Liver (tissue), 8 donors: ENCODE measurements at regions not wholly inside any gene's neighbourhood (a gene's known extent, or its start where the extent isn't known, plus 50 kb on each side); places are given as distances from the start of the nearest gene placed in this dataset.

ENCODE experiments used
- DNase-seq: peaks from one replicate; pipeline ENCODE4 v3.0.0-alpha.2; 2017; ENCODE audit warnings: low spot score
- H3K27ac ChIP-seq, 2 donors: one replicate each; pipeline ENCODE4 v1.7.0; 2013; ENCODE audit warnings: inconsistent platforms in 2 of 2, low read length in 2 of 2, control low read depth in 1 of 2, low read depth in 1 of 2, mild to moderate bottlenecking in 1 of 2
- H3K27me3 ChIP-seq, 4 donors: one replicate each; pipeline versions ENCODE4 v1.6.1 to v1.7.0; 2013; ENCODE audit warnings: low read length in 3 of 4, inconsistent platforms in 1 of 4, mild to moderate bottlenecking in 1 of 4, moderate library complexity in 1 of 4; ENCODE audit not compliant: control insufficient read depth in 4 of 4, insufficient read depth in 4 of 4
- H3K36me3 ChIP-seq, 4 donors: one replicate each; pipeline versions ENCODE4 v1.6.1 to v1.7.0; 2013; ENCODE audit warnings: low read length in 3 of 4, mild to moderate bottlenecking in 3 of 4, low read depth in 1 of 4, moderate library complexity in 1 of 4; ENCODE audit not compliant: control insufficient read depth in 4 of 4, insufficient read depth in 3 of 4
- H3K4me1 ChIP-seq, 4 donors: one replicate each; pipeline versions ENCODE4 v1.6.1 to v1.7.0; 2013; ENCODE audit warnings: low read length in 3 of 4, mild to moderate bottlenecking in 3 of 4, moderate library complexity in 1 of 4; ENCODE audit not compliant: control insufficient read depth in 4 of 4, insufficient read depth in 4 of 4
- H3K4me3 ChIP-seq, 3 donors: one replicate each; pipeline versions ENCODE4 v1.6.1 to v1.7.0; 2013; ENCODE audit warnings: low read length in 3 of 3, control low read depth in 1 of 3, low read depth in 1 of 3, mild to moderate bottlenecking in 1 of 3
- H3K9ac ChIP-seq, 2 donors: one replicate each; pipeline ENCODE4 v1.7.0; 2013; ENCODE audit warnings: low read length in 2 of 2, mild to moderate bottlenecking in 2 of 2, moderate library complexity in 2 of 2, control low read depth in 1 of 2, low read depth in 1 of 2
- H3K9me3 ChIP-seq, 4 donors: one replicate each; pipeline versions ENCODE4 v1.6.1 to v1.7.0; 2013; ENCODE audit warnings: low read length in 3 of 4; ENCODE audit not compliant: control insufficient read depth in 4 of 4
- ATF3 ChIP-seq: IDR thresholded peaks from 2 replicates; pipeline ENCODE4 v1.6.1; 2016; ENCODE audit warnings: antibody characterized with exemption
- CTCF ChIP-seq: fragments of 150-350 bp; IDR thresholded peaks from 2 replicates; pipeline ENCODE4 v1.5.1; 2017; ENCODE audit warnings: improper control_type of control experiment, low read depth, low read length; ENCODE audit not compliant: missing input control
- EGR1 ChIP-seq, 2 donors: IDR thresholded peaks; 2 replicates each; pipeline ENCODE4 v1.6.1; 2016 to 2018; ENCODE audit warnings: antibody characterized with exemption in 2 of 2, low read depth in 2 of 2
- FOXA1 ChIP-seq: IDR thresholded peaks from 2 replicates; pipeline ENCODE4 v1.6.1; 2016; ENCODE audit warnings: antibody characterized with exemption
- FOXA2 ChIP-seq: IDR thresholded peaks from 2 replicates; pipeline ENCODE4 v1.6.1; 2016; ENCODE audit warnings: antibody characterized with exemption
- GABPA ChIP-seq, 2 donors: IDR thresholded peaks in 1 of 2; conservative IDR thresholded peaks in 1 of 2; 2 replicates each; pipeline ENCODE4 v1.6.1; 2016; ENCODE audit warnings: antibody characterized with exemption in 2 of 2, mild to moderate bottlenecking in 1 of 2, moderate library complexity in 1 of 2
- HNF4A ChIP-seq, 2 donors: conservative IDR thresholded peaks; 2 replicates each; pipeline ENCODE4 v1.6.1; 2016; ENCODE audit warnings: antibody characterized with exemption in 2 of 2, mild to moderate bottlenecking in 2 of 2
- HNF4G ChIP-seq: IDR thresholded peaks from 2 replicates; pipeline ENCODE4 v1.6.1; 2016; ENCODE audit warnings: antibody characterized with exemption
- JUND ChIP-seq, 2 donors: IDR thresholded peaks; 2 replicates each; pipeline ENCODE4 v1.6.1; 2016; ENCODE audit warnings: antibody characterized with exemption in 2 of 2
- RAD21 ChIP-seq, 2 donors: IDR thresholded peaks; 2 replicates each; pipeline ENCODE4 v1.6.1; 2016; ENCODE audit warnings: antibody characterized with exemption in 2 of 2, mild to moderate bottlenecking in 2 of 2
- RXRA ChIP-seq, 2 donors: IDR thresholded peaks; 2 replicates each; pipeline ENCODE4 v1.6.1; 2017 to 2018; ENCODE audit warnings: antibody characterized with exemption in 2 of 2, mild to moderate bottlenecking in 1 of 2
- SP1 ChIP-seq: IDR thresholded peaks from 2 replicates; pipeline ENCODE4 v1.6.1; 2018; ENCODE audit warnings: antibody characterized with exemption, mild to moderate bottlenecking
- TAF1 ChIP-seq: conservative IDR thresholded peaks from 2 replicates; pipeline ENCODE4 v1.6.1; 2016; ENCODE audit warnings: antibody characterized with exemption, mild to moderate bottlenecking
- YY1 ChIP-seq: IDR thresholded peaks from 2 replicates; pipeline ENCODE4 v1.6.1; 2016; ENCODE audit warnings: antibody characterized with exemption, mild to moderate bottlenecking
- ZBTB33 ChIP-seq: IDR thresholded peaks from 2 replicates; pipeline ENCODE4 v1.6.1; 2016; ENCODE audit warnings: antibody characterized with exemption
- WGBS: extraction: QIAGEN DNeasy Blood & Tissue Kit; methylation state at CpG from one replicate; pipeline ENCODE4 v1.1.7; 2013; 5-methylcytosine and 5-hydroxymethylcytosine counted together
- TF ChIP-seq, protein P1 (sequence below): IDR thresholded peaks from 2 replicates; pipeline ENCODE4 v1.6.1; 2016; ENCODE audit warnings: antibody characterized with exemption, mild to moderate bottlenecking
- TF ChIP-seq, protein P2 (sequence below): IDR thresholded peaks from 2 replicates; pipeline ENCODE4 v1.6.1; 2016; ENCODE audit warnings: antibody characterized with exemption
- donor health status: healthy.
- donor health status: healthy.
- donor health status: healthy.
- donor health status: healthy.
- donor health status: healthy.

- 75% methylated on average over 4 of the region's 4 CpGs for WGBS
- no peak overlapping the region for H3K4me3 ChIP-seq
- no peaks in the 10 kb centered on the region for H3K36me3 ChIP-seq
- H3K27ac ChIP-seq = no peak overlapping the region
- TF ChIP-seq, protein P1, sequence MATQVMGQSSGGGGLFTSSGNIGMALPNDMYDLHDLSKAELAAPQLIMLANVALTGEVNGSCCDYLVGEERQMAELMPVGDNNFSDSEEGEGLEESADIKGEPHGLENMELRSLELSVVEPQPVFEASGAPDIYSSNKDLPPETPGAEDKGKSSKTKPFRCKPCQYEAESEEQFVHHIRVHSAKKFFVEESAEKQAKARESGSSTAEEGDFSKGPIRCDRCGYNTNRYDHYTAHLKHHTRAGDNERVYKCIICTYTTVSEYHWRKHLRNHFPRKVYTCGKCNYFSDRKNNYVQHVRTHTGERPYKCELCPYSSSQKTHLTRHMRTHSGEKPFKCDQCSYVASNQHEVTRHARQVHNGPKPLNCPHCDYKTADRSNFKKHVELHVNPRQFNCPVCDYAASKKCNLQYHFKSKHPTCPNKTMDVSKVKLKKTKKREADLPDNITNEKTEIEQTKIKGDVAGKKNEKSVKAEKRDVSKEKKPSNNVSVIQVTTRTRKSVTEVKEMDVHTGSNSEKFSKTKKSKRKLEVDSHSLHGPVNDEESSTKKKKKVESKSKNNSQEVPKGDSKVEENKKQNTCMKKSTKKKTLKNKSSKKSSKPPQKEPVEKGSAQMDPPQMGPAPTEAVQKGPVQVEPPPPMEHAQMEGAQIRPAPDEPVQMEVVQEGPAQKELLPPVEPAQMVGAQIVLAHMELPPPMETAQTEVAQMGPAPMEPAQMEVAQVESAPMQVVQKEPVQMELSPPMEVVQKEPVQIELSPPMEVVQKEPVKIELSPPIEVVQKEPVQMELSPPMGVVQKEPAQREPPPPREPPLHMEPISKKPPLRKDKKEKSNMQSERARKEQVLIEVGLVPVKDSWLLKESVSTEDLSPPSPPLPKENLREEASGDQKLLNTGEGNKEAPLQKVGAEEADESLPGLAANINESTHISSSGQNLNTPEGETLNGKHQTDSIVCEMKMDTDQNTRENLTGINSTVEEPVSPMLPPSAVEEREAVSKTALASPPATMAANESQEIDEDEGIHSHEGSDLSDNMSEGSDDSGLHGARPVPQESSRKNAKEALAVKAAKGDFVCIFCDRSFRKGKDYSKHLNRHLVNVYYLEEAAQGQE = no peak
- TF ChIP-seq SP1 (no peak), ATF3 (no peak), HNF4G (no peak), YY1 (no peak), CTCF (no peak), RXRA (IDR thresholded peaks at IDR 0.05) (no peak), ZBTB33 (no peak), FOXA1 (no peak), GABPA (IDR thresholded peaks at IDR 0.05 in 1 of 2, conservative IDR thresholded peaks at IDR 0.05 in 1 of 2) (no peak), EGR1 (IDR thresholded peaks at IDR 0.05; ENCODE audit: low read depth in 2 of 2) (no peak), HNF4A (conservative IDR thresholded peaks at IDR 0.05) (no peak), TAF1 (no peak), FOXA2 (no peak), JUND (IDR thresholded peaks at IDR 0.05) (no peak), RAD21 (IDR thresholded peaks at IDR 0.05) (no peak)
- TF ChIP-seq, protein P2, sequence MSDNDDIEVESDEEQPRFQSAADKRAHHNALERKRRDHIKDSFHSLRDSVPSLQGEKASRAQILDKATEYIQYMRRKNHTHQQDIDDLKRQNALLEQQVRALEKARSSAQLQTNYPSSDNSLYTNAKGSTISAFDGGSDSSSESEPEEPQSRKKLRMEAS = no peak
- no peaks in the 10 kb centered on the region for H3K9me3 ChIP-seq
- no peaks in the 10 kb centered on the region for H3K4me1 ChIP-seq
- H3K9ac ChIP-seq = no peak overlapping the region
- no peak for DNase-seq
- peaks cover 0 to 2% (median 0%) of the 10 kb centered on the region in 4 donors for H3K27me3 ChIP-seq
These were observed 607.4 kb downstream of the NTRK3 start for GRCh38 chr15:87649175-87649574.

DNA sequence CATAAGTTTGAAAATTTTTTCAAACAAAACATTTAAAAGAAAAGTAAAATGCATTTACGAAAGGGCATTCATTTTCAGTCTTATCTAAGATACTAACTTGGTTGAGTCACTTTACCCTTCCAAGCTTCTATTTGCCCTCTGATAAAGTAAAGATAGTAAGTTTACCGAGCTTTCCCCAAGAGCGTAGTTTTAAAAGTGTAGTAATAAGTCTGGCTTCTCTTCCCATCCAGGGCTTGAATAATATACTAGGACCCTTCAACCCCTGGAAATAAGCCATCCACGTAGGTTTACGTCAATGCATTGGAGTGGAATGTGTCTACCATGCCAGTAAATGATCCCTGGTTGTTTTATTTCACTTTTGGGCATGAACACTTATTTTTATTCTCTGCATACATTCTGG lies 608.3 kb downstream of the NTRK3 start:
- Histone ChIP-seq H3K9me3 (no peaks in the 10 kb centered on the region), H3K4me1 (no peaks in the 10 kb centered on the region), H3K9ac (no peak overlapping the region), H3K4me3 (no peak overlapping the region), H3K27ac (no peak overlapping the region), H3K27me3 (peaks cover 0 to 2% (median 0%) of the 10 kb centered on the region in 4 donors), H3K36me3 (no peaks in the 10 kb centered on the region)
- no peak for TF ChIP-seq ATF3
- no peak for TF ChIP-seq RXRA (IDR thresholded peaks at IDR 0.05)
- TF ChIP-seq HNF4G = no peak
- TF ChIP-seq RAD21 (IDR thresholded peaks at IDR 0.05) = no peak
- TF ChIP-seq, protein P2 = no peak
- TF ChIP-seq CTCF = no peak
- 34% methylated on average over 5 of the region's 5 CpGs for WGBS
- no peak for DNase-seq
